ENCODE measurements at regions not wholly inside any gene's neighbourhood (a gene's known extent, or its start where the extent isn't known, plus 50 kb on each side); places are given as distances from the start of the nearest gene placed in this dataset.

DNA sequence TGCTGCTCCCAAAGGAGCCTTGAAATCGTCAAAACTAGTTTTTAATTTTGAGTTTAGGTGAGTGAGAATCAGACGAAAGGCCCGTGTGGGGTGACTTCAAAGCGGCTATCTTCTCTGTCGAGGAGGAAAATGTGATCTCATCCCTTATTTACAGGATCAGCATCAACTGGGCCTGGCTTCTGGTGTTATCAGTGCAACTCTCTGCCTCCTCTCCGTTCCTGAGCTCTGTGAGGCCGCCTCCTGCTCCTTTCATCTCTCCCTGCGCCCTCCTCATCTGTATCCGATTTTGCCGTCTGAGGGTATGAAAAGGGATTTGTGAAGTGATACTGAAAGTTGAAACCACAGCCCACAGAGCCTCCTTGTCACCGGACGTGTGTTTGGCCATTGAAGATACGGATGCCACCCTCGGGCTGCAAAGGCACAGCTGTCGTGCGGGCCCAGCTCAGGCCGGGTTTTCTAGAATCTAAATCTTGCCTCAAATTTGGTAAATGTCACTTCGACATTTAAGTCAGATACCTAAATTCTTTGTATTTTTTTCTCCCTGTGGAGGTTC is 408.7 kb upstream of the ADARB2 start:
- CTCF ChIA-PET, result no interaction called here
- intact Hi-C loops (cut with micrococcal nuclease), result no loop called here
- no peaks in the 10 kb centered on the region for H3K9me3 Mint-ChIP-seq
- DNase-seq, result no peak
- H3K4me3 Mint-ChIP-seq, result no peak overlapping the region
- H3K27me3 Mint-ChIP-seq (ENCODE audit: low read depth), result peaks cover 11% of the 10 kb centered on the region
- no peaks in the 10 kb centered on the region for H3K36me3 Mint-ChIP-seq (ENCODE audit: low read depth)
- H3K27ac Mint-ChIP-seq, result no peak overlapping the region
- H3K4me1 Mint-ChIP-seq (ENCODE audit: low read depth), result no peaks in the 10 kb centered on the region

DNA sequence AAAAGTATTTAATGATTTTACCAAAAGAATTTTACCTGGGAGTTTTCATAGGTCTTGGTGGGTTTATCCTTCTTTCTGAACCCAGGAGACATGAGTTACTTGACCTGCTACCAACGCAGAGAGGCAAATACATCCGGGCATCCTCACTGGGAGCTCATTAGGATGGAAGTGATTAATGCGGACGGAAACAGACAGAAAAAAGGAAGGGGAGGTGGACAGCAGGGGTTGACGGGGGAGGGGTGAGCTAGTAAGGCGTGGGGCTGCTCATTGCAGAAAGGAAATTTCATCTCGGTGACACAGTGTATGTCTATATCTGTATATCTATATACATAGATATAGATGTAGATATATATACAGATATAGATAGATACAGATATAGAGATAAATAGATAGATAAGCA is 408.2 kb upstream of the ADARB2 start:
- no peak for DNase-seq
- H3K27me3 Mint-ChIP-seq (ENCODE audit: low read depth), result peaks cover 11% of the 10 kb centered on the region
- no peaks in the 10 kb centered on the region for H3K36me3 Mint-ChIP-seq (ENCODE audit: low read depth)
- CTCF ChIA-PET, result no interaction called here
- H3K9me3 Mint-ChIP-seq, result no peaks in the 10 kb centered on the region
- intact Hi-C loops (cut with micrococcal nuclease), result no loop called here
- H3K4me1 Mint-ChIP-seq (ENCODE audit: low read depth), result no peaks in the 10 kb centered on the region
- no peak overlapping the region for H3K4me3 Mint-ChIP-seq
- no peak overlapping the region for H3K27ac Mint-ChIP-seq

DNA sequence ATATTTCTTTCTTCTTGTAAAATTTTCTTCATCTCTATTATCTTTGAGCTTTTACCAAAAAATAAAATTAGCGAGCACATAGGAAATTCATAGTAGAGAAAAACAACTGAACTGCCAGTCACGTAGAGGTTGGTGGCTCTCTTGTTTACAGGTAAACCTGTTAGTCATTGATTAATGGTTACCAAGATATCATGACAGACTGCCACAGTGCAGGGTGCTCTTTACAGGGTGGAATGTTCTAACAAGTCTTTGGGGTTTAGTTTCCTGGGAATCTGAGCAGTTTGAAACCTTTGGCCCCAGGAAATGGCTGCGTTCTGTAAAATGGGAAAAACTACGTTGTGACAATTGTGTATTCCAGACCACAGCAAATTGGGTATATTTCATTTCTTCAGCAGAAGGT is 407.3 kb upstream of the ADARB2 start:
- no peaks in the 10 kb centered on the region for H3K36me3 Mint-ChIP-seq (ENCODE audit: low read depth)
- intact Hi-C loops (cut with micrococcal nuclease), result no loop called here
- H3K27ac Mint-ChIP-seq, result no peak overlapping the region
- CTCF ChIA-PET, result no interaction called here
- H3K9me3 Mint-ChIP-seq, result no peaks in the 10 kb centered on the region
- DNase-seq, result no peak
- no peaks in the 10 kb centered on the region for H3K4me1 Mint-ChIP-seq (ENCODE audit: low read depth)
- no peak overlapping the region for H3K4me3 Mint-ChIP-seq
- H3K27me3 Mint-ChIP-seq (ENCODE audit: low read depth), result peaks cover 11% of the 10 kb centered on the region

DNA sequence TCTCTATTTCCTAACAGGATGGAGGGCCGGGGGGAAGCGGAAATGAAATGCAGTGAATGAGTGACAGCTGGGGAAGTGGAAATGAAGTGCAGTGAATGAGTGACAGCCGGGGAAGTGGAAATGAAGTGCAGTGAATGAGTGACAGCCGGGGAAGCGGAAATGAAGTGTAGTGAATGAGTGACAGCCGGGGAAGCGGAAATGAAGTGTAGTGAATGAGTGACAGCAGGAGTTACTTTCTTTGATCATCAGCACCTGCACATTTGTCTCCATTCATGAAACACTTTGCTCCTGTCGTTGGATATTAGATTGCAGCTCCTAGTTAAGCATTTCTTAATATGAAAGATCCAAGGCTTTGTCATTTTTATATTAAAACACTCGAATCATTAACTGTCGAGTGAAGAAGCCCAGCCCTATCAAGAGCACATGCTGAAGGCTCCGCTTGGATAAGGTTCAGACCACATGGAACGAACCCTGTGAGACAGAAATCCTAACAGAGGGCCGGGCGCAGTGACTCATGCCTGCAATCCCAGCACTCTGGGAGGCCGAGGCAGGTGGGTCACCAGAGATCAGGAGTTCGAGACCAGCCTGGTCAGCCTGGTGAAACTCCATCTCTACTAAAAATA is 406.0 kb upstream of the ADARB2 start:
- DNase-seq, result no peak
- peaks cover 11% of the 10 kb centered on the region for H3K27me3 Mint-ChIP-seq (ENCODE audit: low read depth)
- CTCF ChIA-PET, result no interaction called here
- intact Hi-C loops (cut with micrococcal nuclease), result no loop called here
- H3K4me3 Mint-ChIP-seq, result no peak overlapping the region
- no peaks in the 10 kb centered on the region for H3K4me1 Mint-ChIP-seq (ENCODE audit: low read depth)
- no peaks in the 10 kb centered on the region for H3K36me3 Mint-ChIP-seq (ENCODE audit: low read depth)
- no peaks in the 10 kb centered on the region for H3K9me3 Mint-ChIP-seq
- H3K27ac Mint-ChIP-seq, result no peak overlapping the region

DNA sequence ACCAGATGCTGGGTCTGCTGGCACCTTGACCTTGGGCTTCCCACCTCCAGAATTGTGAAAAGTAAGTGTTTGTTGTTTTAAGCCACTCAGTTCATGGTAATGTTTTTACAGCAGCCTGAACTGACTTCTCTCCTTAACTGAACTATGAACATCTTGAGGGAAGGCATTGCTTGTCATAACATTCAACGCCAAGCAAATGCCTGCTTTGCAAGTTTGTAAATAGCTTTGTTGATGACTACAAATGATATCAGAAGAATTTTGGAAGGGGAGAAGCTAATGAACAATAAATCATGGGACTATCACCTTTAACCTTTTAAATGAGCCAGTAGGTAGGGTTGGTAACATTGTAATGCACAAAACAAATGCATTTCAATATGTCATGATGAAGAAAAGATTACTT is 402.4 kb upstream of the ADARB2 start:
- CTCF ChIA-PET, result no interaction called here
- H3K27ac Mint-ChIP-seq, result no peak overlapping the region
- H3K9me3 Mint-ChIP-seq, result no peaks in the 10 kb centered on the region
- H3K27me3 Mint-ChIP-seq (ENCODE audit: low read depth), result peaks cover 5% of the 10 kb centered on the region
- intact Hi-C loops (cut with micrococcal nuclease), result no loop called here
- no peak for DNase-seq
- no peak overlapping the region for H3K4me3 Mint-ChIP-seq
- H3K36me3 Mint-ChIP-seq (ENCODE audit: low read depth), result no peaks in the 10 kb centered on the region
- H3K4me1 Mint-ChIP-seq (ENCODE audit: low read depth), result no peaks in the 10 kb centered on the region

DNA sequence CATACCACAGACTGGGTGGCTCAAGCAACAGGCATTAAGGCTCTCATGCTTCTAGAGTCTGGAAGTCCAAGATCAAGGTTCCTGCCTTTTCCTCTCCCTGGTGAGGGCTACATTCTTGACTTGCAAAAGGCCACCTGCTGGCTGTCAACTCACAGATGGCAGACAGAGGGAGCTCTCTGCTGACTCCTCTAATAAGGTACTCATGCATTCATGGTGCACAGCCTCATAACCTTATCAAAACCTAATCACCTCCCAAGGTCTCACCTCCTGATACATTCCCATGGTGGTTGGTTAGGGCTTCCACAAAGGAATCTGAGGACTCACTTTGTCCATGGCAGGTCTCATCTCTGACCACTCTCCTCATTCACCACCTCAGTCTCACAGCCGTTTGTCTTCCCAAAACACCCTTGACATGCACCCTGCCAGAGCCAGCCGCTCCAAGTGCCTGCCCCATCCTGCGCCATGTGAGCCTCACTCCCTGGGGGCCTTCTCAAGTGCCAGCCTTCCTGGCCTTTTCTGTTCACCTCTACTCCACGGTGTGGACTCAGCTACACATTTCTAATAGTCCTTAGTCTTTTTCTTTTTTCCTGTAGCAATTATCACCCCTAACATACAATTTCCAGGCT is 400.3 kb upstream of the ADARB2 start:
- no peak overlapping the region for H3K27ac Mint-ChIP-seq
- no peak overlapping the region for H3K4me3 Mint-ChIP-seq
- CTCF ChIA-PET, result interaction anchor here (1.1 kb wide), 1 partner anchor 17 kb away, joined by 3 read pairs; no protein-coding TSS in a partner anchor
- DNase-seq, result peak; percentile 27
- intact Hi-C loops (cut with micrococcal nuclease), result no loop called here
- no peaks in the 10 kb centered on the region for H3K36me3 Mint-ChIP-seq (ENCODE audit: low read depth)
- H3K9me3 Mint-ChIP-seq, result no peaks in the 10 kb centered on the region
- H3K4me1 Mint-ChIP-seq (ENCODE audit: low read depth), result no peaks in the 10 kb centered on the region
- peaks cover 3% of the 10 kb centered on the region for H3K27me3 Mint-ChIP-seq (ENCODE audit: low read depth)

DNA sequence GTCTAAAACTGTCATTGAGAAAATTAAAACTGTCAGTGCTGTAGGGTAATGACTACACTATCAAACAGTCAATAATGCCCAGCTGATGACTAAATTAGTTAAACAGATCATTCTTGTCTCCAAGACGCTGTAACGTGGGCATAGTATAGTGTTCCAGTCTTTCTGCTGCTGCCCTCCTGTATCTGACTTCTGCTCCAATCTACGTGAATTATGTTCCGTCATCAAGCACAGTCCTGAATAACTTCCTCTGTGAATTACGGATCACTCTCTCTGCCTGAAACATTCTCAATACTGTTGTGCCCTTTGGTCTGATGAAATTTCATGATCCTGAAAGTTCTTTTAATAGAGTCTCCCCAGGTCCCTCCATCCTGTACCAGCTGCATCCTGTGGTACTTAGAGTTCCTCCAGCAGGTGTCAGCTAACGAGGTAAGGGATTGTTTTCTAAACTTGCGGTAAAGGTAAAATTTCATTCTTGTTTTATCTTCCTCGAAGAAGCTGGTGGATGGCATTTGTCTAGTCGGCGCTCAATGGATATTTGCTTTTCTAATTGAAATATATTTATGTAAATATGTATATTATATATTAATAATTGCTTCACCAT is 393.5 kb upstream of the ADARB2 start:
- DNase-seq, result no peak
- intact Hi-C loops (cut with micrococcal nuclease), result no loop called here
- H3K27me3 Mint-ChIP-seq (ENCODE audit: low read depth), result peaks cover 3% of the 10 kb centered on the region
- no peak overlapping the region for H3K4me3 Mint-ChIP-seq
- CTCF ChIA-PET, result no interaction called here
- H3K27ac Mint-ChIP-seq, result no peak overlapping the region
- no peaks in the 10 kb centered on the region for H3K4me1 Mint-ChIP-seq (ENCODE audit: low read depth)
- H3K36me3 Mint-ChIP-seq (ENCODE audit: low read depth), result no peaks in the 10 kb centered on the region
- peaks cover 2% of the 10 kb centered on the region for H3K9me3 Mint-ChIP-seq

DNA sequence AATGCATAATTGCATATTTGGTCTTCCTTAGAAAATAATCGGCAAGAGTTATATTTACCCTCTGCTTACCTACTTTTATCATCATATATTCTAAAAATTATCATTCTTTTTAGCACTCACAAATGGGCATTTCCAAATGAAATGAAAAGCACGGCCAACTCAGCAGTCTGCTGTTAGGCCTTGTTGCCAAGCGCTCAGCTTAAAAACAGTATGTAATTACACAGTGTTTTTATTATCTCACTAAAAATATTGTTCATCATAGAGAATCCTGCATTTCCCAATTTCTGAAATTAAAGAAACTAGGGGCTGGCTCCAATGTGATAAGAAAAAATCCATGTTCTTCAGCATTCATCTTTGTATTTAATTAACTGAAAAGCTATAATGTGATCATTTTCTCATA is 391.7 kb upstream of the ADARB2 start:
- H3K9me3 Mint-ChIP-seq, result peaks cover 2% of the 10 kb centered on the region
- intact Hi-C loops (cut with micrococcal nuclease), result no loop called here
- no peak overlapping the region for H3K4me3 Mint-ChIP-seq
- no peaks in the 10 kb centered on the region for H3K4me1 Mint-ChIP-seq (ENCODE audit: low read depth)
- no peaks in the 10 kb centered on the region for H3K36me3 Mint-ChIP-seq (ENCODE audit: low read depth)
- DNase-seq, result no peak
- peaks cover 3% of the 10 kb centered on the region for H3K27me3 Mint-ChIP-seq (ENCODE audit: low read depth)
- CTCF ChIA-PET, result no interaction called here
- H3K27ac Mint-ChIP-seq, result no peak overlapping the region

DNA sequence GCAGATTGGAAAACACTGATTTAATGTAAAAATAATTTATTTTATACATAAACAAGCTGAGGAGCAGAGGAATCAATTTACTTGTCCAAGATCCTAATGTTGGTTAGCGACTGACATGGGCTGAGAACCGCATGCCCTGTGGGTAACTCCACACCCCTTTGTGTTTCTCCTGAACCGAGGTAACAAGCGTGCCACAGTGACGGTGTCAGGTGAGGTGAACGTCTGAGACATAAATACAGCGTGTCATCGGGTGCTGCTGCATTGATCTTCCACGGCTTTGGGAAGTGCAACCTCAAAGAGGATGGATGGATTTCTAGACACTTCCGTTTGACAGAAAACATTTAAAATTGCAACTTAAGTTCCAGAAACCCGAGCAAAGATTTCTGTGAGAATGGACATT is 386.8 kb upstream of the ADARB2 start:
- no peaks in the 10 kb centered on the region for H3K36me3 Mint-ChIP-seq (ENCODE audit: low read depth)
- no peaks in the 10 kb centered on the region for H3K4me1 Mint-ChIP-seq (ENCODE audit: low read depth)
- no peak for DNase-seq
- H3K27me3 Mint-ChIP-seq (ENCODE audit: low read depth), result peaks cover 3% of the 10 kb centered on the region
- CTCF ChIA-PET, result no interaction called here
- intact Hi-C loops (cut with micrococcal nuclease), result no loop called here
- H3K4me3 Mint-ChIP-seq, result no peak overlapping the region
- H3K9me3 Mint-ChIP-seq, result no peaks in the 10 kb centered on the region
- no peak overlapping the region for H3K27ac Mint-ChIP-seq

DNA sequence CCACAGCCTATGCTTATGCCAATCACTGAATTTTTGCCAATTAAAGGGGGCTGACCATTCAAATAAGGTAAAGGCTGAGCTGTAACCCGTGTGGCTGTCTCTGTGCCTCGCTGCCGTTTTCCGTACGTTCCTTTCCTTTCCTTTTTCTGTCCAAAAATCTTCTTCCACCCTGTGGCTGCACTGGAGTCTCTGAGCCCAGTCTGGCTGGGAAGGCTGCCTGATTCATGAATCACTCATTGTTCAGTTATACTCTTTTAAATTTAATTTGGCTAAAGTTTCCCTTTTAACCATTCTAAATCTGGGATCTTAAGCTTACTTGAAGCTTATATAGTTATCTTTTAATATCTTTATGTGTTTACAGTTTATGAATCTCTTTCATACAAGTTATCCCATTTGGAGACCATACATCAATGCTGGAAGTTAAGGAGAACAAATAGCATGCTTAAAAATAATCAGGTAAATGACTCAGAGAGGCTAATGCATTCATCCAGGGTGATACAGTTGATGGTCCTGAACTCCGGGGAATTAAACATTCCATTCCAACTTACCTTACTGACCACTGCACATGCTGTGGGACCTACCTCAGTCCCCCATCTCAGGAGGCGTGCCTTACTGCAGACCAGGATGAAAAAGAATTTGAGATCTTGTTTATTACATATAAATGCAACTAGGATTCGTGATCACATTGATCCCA is 385.3 kb upstream of the ADARB2 start:
- Mint-ChIP-seq H3K9me3 (no peaks in the 10 kb centered on the region), H3K4me3 (no peak overlapping the region), H3K4me1 (ENCODE audit: low read depth) (no peaks in the 10 kb centered on the region), H3K27ac (no peak overlapping the region), H3K27me3 (ENCODE audit: low read depth) (peaks cover 3% of the 10 kb centered on the region), H3K36me3 (ENCODE audit: low read depth) (no peaks in the 10 kb centered on the region)
- intact Hi-C loops (cut with micrococcal nuclease), result no loop called here
- no peak for DNase-seq
- CTCF ChIA-PET, result no interaction called here

DNA sequence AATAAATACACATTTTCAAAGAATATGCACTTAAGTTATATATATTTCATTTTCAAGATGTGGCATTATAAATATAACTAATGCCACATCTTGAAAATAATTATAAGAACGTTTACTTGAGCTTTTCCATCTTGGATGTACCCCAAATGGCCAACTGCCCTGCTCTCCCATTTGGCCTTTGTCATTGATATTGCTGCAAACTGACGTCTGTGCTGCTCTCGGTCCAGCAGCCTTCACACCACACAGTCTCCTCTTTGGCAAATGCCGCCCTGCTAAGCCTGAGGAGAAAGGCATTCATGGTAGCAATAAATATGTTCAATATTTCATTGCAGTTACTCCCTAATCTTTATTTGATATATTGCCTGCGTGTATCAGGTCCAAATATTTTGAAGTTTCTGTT is 384.6 kb upstream of the ADARB2 start:
- intact Hi-C loops (cut with micrococcal nuclease), result no loop called here
- Mint-ChIP-seq H3K4me1 (ENCODE audit: low read depth) (no peaks in the 10 kb centered on the region), H3K36me3 (ENCODE audit: low read depth) (no peaks in the 10 kb centered on the region), H3K27ac (no peak overlapping the region), H3K27me3 (ENCODE audit: low read depth) (peaks cover 3% of the 10 kb centered on the region), H3K4me3 (no peak overlapping the region), H3K9me3 (no peaks in the 10 kb centered on the region)
- no peak for DNase-seq
- CTCF ChIA-PET, result no interaction called here

DNA sequence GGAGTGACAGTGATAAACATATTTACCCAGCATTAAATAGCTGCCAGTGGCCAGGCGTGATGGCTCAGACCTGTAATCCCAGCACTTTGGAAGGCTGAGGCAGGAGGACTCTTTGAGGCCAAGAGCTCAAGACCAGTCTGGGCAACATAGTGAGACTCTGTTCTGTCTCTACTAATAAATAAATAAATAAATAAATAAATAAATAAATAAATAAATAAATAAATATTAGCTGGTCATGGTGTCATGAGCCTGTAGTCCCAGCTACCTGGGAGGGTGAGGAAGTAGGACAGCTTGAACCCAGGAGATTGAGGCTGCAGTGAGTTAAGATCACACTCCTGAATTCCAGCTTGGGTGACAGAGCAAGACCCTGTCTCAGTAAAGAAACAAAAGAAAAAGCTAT is 384.0 kb upstream of the ADARB2 start:
- no peaks in the 10 kb centered on the region for H3K4me1 Mint-ChIP-seq (ENCODE audit: low read depth)
- no peak for DNase-seq
- no peaks in the 10 kb centered on the region for H3K9me3 Mint-ChIP-seq
- CTCF ChIA-PET, result no interaction called here
- no peaks in the 10 kb centered on the region for H3K36me3 Mint-ChIP-seq (ENCODE audit: low read depth)
- H3K4me3 Mint-ChIP-seq, result no peak overlapping the region
- intact Hi-C loops (cut with micrococcal nuclease), result no loop called here
- H3K27me3 Mint-ChIP-seq (ENCODE audit: low read depth), result peaks cover 3% of the 10 kb centered on the region
- H3K27ac Mint-ChIP-seq, result no peak overlapping the region

DNA sequence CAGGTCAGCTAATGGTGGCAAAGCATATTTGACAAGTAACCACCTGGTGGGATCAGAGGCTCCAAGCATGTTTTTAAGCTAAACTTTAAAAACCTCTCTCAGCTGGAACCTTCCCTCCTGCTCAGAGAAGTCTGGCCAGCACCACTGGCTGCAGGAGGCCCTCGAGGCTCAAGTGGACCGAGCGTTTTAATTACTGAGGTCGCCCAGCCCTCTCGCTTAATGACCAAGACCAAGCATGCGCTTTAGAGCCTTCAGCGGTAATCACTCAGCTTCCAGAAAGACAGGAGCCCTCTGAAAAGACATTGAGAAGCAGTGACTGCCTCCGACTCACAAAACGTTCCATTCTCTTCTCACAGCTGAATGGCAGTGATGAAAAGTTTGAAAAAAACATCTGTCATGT is 383.4 kb upstream of the ADARB2 start:
- no peak overlapping the region for H3K4me3 Mint-ChIP-seq
- H3K27me3 Mint-ChIP-seq (ENCODE audit: low read depth), result peaks cover 5% of the 10 kb centered on the region
- no peak for DNase-seq
- no peaks in the 10 kb centered on the region for H3K36me3 Mint-ChIP-seq (ENCODE audit: low read depth)
- H3K27ac Mint-ChIP-seq, result no peak overlapping the region
- intact Hi-C loops (cut with micrococcal nuclease), result no loop called here
- H3K9me3 Mint-ChIP-seq, result no peaks in the 10 kb centered on the region
- no peaks in the 10 kb centered on the region for H3K4me1 Mint-ChIP-seq (ENCODE audit: low read depth)
- CTCF ChIA-PET, result no interaction called here

All from activated naive CD4-positive, alpha-beta T cell treated with anti-CD3 and anti-CD28 coated beads for 36 hours (primary cell).